Stomach (tissue), 8 donors: ENCODE measurements at regions not wholly inside any gene's neighbourhood (a gene's known extent, or its start where the extent isn't known, plus 50 kb on each side); places are given as distances from the start of the nearest gene placed in this dataset.

ENCODE experiments used
- DNase-seq, 2 donors: peaks; one replicate each; pipeline versions ENCODE4 v3.0.0 to v3.0.0-alpha.2; 2013 to 2019
- H3K27ac ChIP-seq, 5 donors: fragments of 200-600 bp in 4 of 5; sonication (generic) in 4 of 5; one replicate each; pipeline ENCODE4 v1.5.1; 2013 to 2019; ENCODE audit warnings: mild to moderate bottlenecking in 1 of 5, moderate library complexity in 1 of 5
- H3K27me3 ChIP-seq, 3 donors: fragments of 200-600 bp; sonication (generic); one replicate each; pipeline ENCODE4 v1.5.1; 2017 to 2019; ENCODE audit warnings: mixed run types in 1 of 3
- H3K36me3 ChIP-seq, 4 donors: fragments of 200-600 bp; sonication (generic); 1 replicate in 3 of 4; 2 replicates in 1 of 4; pipeline ENCODE4 v1.5.1; 2016 to 2019
- H3K4me1 ChIP-seq, 4 donors: fragments of 200-600 bp; sonication (generic); one replicate each; pipeline ENCODE4 v1.5.1; 2016 to 2019
- H3K4me3 ChIP-seq, 4 donors: fragments of 200-600 bp; sonication (generic) in 3 of 4; one replicate each; pipeline ENCODE4 v1.5.1; 2016 to 2019; ENCODE audit warnings: mild to moderate bottlenecking in 1 of 4
- H3K9me3 ChIP-seq, 4 donors: fragments of 200-600 bp; sonication (generic); one replicate each; pipeline ENCODE4 v1.5.1; 2016 to 2019
- CTCF ChIP-seq, 7 experiments: fragments of 450-650 bp in 4 of 7; fragments of 200-600 bp in 3 of 7; sonication (generic) in 3 of 7; IDR thresholded peaks; one replicate each; pipeline ENCODE4 v1.5.1; 2016 to 2019; ENCODE audit warnings: antibody characterized with exemption in 7 of 7, control low read depth in 2 of 7, mild to moderate bottlenecking in 1 of 7
- EP300 ChIP-seq: sonication (generic); formaldehyde crosslinking; IDR thresholded peaks from one replicate; pipeline ENCODE4 v1.6.1; 2017; ENCODE audit warnings: antibody characterized with exemption
- POLR2A ChIP-seq, 4 donors: fragments of 450-650 bp; IDR thresholded peaks; one replicate each; pipeline ENCODE4 v1.6.1; 2016; ENCODE audit warnings: antibody characterized with exemption in 4 of 4, control low read depth in 2 of 4, mild to moderate bottlenecking in 1 of 4, moderate library complexity in 1 of 4
- POLR2AphosphoS5 ChIP-seq, 3 donors: sonication (generic); formaldehyde crosslinking; IDR thresholded peaks; one replicate each; pipeline ENCODE4 v1.6.1; 2016; ENCODE audit warnings: antibody characterized with exemption in 3 of 3
- WGBS, 5 donors: extraction: QIAGEN DNeasy Blood & Tissue Kit in 3 of 5; methylation state at CpG; one replicate each; pipeline versions ENCODE4 v1.1.5 to v1.1.7; 2013 to 2018; 5-methylcytosine and 5-hydroxymethylcytosine counted together
- intact Hi-C: fragments of 100-400 bp; cut with DNase I; formaldehyde crosslinking; loops from one replicate; pipeline ENCODE4 v1.15.1; 2023; ENCODE audit warnings: low total_unique reads
- donor health status: healthy with polysubstance abuse.
- donor health status: Bipolar disorder and iron deficiency.
- donor health status: healthy.

DNA sequence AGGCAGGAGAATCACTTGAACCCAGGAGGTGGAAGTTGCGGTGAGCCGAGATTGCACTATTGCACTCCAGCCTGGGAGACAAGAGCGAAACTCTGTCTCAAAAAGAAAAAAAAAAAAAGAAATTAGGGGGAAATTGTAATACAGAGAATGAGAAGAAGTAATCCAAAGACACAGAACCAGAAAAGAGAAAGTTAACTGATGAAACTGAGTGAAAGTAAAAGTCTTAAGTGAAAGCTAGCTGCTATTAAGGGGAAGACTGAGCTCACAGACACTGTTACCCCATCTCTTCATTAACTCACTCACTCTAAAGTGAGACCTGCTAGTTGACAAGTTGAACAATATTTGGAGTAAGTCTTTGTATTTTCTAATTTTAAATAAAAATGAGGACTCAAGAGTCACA, 763.0 kb upstream of the PCDH10 start:
- TF ChIP-seq CTCF (IDR thresholded peaks at IDR 0.05) (no peak), POLR2AphosphoS5 (IDR thresholded peaks at IDR 0.05) (no peak), EP300 (no peak), POLR2A (IDR thresholded peaks at IDR 0.05) (no peak)
- 91 to 96% (median 92%) methylated on average over 3 of the region's 3 CpGs for WGBS, 5 donors
- intact Hi-C loops = no loop called here

DNA sequence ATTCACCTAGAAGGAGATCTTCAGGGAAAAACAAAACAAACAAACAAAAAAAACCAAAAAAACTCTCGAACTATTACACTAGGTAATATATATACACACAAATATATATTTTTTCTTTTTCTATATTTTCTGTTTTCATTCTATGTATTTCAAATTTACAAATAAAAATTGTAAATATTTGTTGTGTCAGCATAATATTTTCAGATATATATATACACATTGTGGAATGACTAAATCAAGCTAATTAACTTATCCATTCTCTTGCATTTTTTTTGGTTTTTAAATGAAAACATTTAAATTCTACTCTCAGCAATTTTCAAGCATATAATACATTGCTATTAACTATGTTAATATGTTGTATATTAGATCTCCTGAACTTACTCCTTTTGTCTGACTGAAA, 762.0 kb upstream of the PCDH10 start:
- intact Hi-C loops = no loop called here

More for the DNA sequence above, 763.0 kb upstream of the PCDH10 start:
- Histone ChIP-seq H3K9me3 (peaks cover 0 to 3% (median 0%) of the 10 kb centered on the region in 4 donors), H3K36me3 (no peaks in the 10 kb centered on the region), H3K4me3 (no peak overlapping the region), H3K27me3 (no peaks in the 10 kb centered on the region), H3K27ac (no peak overlapping the region), H3K4me1 (no peaks in the 10 kb centered on the region)
- DNase-seq = no peak

DNA sequence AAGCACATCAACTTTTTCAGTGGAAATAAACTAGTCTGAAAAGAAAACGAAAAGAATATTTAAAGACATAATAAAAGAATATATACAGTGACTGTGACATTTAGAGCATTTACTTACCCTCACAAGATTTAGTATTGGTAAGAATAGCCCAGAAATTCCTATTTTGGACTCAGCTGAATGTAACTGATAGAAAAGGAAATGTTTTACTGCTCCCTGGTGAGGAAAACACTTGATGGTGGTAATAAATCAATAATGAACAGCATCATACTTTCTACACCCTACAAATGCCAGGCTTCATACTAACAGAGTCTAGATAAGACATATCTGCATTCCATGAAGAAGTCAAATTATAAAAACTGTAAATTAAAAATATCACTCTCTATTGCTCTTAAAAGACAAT, 753.5 kb upstream of the PCDH10 start:
- Histone ChIP-seq H3K36me3 (no peaks in the 10 kb centered on the region), H3K4me3 (no peak overlapping the region), H3K9me3 (no peaks in the 10 kb centered on the region), H3K27ac (no peak overlapping the region), H3K4me1 (no peaks in the 10 kb centered on the region), H3K27me3 (no peaks in the 10 kb centered on the region)
- no peak for TF ChIP-seq EP300
- TF ChIP-seq CTCF (IDR thresholded peaks at IDR 0.05) = no peak
- no peak for TF ChIP-seq POLR2AphosphoS5 (IDR thresholded peaks at IDR 0.05)
- TF ChIP-seq POLR2A (IDR thresholded peaks at IDR 0.05) = no peak
- intact Hi-C loops = no loop called here
- no peak for DNase-seq
- 32 to 73% (median 54%) methylated on average over 1 of the region's 1 CpG for WGBS, 5 donors

More for the DNA sequence above, 762.0 kb upstream of the PCDH10 start:
- Histone ChIP-seq H3K9me3 (peaks cover 0 to 3% (median 0%) of the 10 kb centered on the region in 4 donors), H3K4me3 (no peak overlapping the region), H3K27ac (no peak overlapping the region), H3K36me3 (no peaks in the 10 kb centered on the region), H3K4me1 (no peaks in the 10 kb centered on the region), H3K27me3 (no peaks in the 10 kb centered on the region)
- no peak for DNase-seq
- 74 to 91% (median 78%) methylated on average over 1 of the region's 1 CpG for WGBS, 5 donors
- TF ChIP-seq POLR2AphosphoS5 (IDR thresholded peaks at IDR 0.05) (no peak), EP300 (no peak), CTCF (IDR thresholded peaks at IDR 0.05) (no peak), POLR2A (IDR thresholded peaks at IDR 0.05) (no peak)

- TF ChIP-seq EP300 (no peak), POLR2AphosphoS5 (IDR thresholded peaks at IDR 0.05) (no peak), CTCF (IDR thresholded peaks at IDR 0.05) (no peak), POLR2A (IDR thresholded peaks at IDR 0.05) (no peak)
- 46 to 70% (median 48%) methylated on average over 1 of the region's 1 CpG for WGBS, 5 donors
- Histone ChIP-seq H3K9me3 (no peaks in the 10 kb centered on the region), H3K4me3 (no peak overlapping the region), H3K36me3 (no peaks in the 10 kb centered on the region), H3K27me3 (no peaks in the 10 kb centered on the region), H3K4me1 (no peaks in the 10 kb centered on the region), H3K27ac (no peak overlapping the region)
- intact Hi-C loops = no loop called here
- DNase-seq = no peak
These were observed 752.5 kb upstream of the PCDH10 start for GRCh38 chr4:132396636-132397035.
